GM18498 (cell line): ENCODE measurements at regions not wholly inside any gene's neighbourhood (a gene's known extent, or its start where the extent isn't known, plus 50 kb on each side); places are given as distances from the start of the nearest gene placed in this dataset.
"Not testable (repeated sequence)": the region's sequence is repeated elsewhere in the genome, so short reads cannot be mapped to it uniquely, and the experiment has no call there.

Experiments used
- ATAC-seq: cut with Tn5 transposase; IDR thresholded peaks from one replicate; pipeline ENCODE4 v1.9.1; 2021; ENCODE audit warnings: mild to moderate bottlenecking, moderate library complexity; ENCODE audit not compliant: unreplicated experiment

DNA sequence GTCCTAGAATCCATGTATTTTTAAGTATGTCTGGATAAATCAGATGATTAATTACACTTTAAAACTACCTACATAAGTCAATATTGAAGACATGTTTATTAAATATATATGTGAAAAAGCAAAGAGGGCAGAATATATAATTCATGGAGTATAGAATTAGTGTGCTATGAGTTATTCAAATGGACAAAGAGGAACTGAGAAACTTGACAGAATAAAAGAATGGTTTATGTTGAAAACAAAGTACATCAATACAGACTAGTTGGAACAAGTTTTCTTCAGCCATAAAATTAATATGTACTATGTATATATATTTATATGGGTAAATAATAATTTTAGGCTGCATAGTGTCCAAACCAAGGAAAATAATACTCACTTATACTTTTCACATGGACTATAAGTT is 173.5 kb downstream of the NPFFR2 start:
- ATAC-seq = no peak

DNA sequence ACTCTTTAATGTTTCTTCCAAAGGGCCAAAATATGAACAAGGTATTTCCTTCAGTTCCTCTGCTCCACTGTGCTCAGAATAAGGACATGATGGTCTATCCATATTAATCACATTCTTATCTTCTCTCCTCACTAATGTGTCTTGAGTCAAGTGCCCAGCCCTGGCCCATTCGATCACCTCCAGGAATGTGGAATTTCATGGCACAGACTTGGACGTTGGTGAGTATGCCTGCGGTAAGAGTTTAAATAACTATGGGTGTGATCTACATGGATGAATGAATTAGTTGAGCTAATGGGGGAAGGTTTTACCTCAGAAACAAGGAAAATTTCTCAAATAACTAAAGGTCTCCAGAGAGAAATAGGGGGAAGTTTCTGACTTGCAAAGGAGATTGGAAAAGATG is 174.0 kb downstream of the NPFFR2 start:
- no peak for ATAC-seq

GRCh38 chr4:72207196-72207595 is 175.4 kb downstream of the NPFFR2 start:
- ATAC-seq = no peak

- no peak for ATAC-seq
These were observed 176.7 kb downstream of the NPFFR2 start for GRCh38 chr4:72208421-72209075.

GRCh38 chr4:72209600-72209999 is 177.8 kb downstream of the NPFFR2 start:
- ATAC-seq = peak; percentile 71

GRCh38 chr4:72213763-72214162 is 182.0 kb downstream of the NPFFR2 start:
- not testable (repeated sequence) for ATAC-seq

DNA sequence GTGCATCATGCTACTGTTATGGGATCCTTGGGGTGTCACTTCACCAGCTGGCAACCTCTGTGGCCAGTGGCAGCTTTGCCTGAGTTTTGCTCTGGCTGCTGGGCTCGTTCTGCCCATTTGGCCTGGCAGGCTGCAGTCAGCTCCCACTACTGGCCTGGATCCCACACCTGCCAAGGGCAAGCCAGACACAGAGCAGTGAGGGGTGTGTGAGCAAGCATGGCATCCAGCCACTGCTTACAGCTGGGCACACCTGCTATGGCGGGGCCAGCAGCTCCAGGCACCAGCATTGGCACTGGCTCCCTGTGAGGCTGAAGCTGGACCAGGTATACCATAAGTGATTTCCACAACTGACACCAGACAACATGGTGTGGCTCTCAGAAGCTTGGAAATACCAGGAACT is 183.4 kb downstream of the NPFFR2 start:
- no peak for ATAC-seq

GRCh38 chr4:72216539-72217277 is 184.9 kb downstream of the NPFFR2 start:
- no peak for ATAC-seq

DNA sequence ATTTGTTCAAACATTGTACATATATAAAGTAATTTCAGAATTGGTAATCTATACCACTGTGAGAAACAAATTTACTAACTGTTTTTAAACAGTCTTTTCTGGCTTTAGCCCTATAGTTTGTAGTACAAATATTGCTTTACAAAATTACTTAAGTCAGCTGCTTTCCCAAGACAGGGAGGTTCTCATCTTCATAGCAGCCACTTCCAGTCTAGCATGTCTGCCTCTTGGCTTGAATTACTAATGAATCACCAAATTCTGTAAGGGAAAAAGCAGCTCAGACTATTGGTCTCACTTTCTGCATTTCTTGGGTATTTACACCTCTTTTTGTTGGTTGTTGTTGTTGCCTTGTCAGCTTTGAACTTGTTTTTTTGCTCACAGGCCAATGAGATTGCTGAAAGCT is 187.2 kb downstream of the NPFFR2 start:
- no peak for ATAC-seq
